Cardiac muscle cell (in vitro differentiated cells and primary cell): ENCODE measurements at regions not wholly inside any gene's neighbourhood (a gene's known extent, or its start where the extent isn't known, plus 50 kb on each side); places are given as distances from the start of the nearest gene placed in this dataset.

ENCODE experiments used
- DNase-seq, 2 donors: peaks; one replicate each; pipeline versions ENCODE4 v3.0.0 to v3.0.0-alpha.2; 2010 to 2017; ENCODE audit warnings: low read depth in 1 of 2, low spot score in 1 of 2
- H3K27ac ChIP-seq: fragments of 200-600 bp; sonication (generic); 2 replicates; pipeline ENCODE4 v1.5.1; 2016
- H3K27me3 ChIP-seq: fragments of 200-600 bp; sonication (generic); 2 replicates; pipeline ENCODE4 v1.6.0; 2016; ENCODE audit warnings: control low read depth
- H3K36me3 ChIP-seq: fragments of 200-600 bp; sonication (generic); 2 replicates; pipeline ENCODE4 v1.5.1; 2016; ENCODE audit warnings: control low read depth
- H3K4me1 ChIP-seq: fragments of 200-600 bp; sonication (generic); 2 replicates; pipeline ENCODE4 v1.8.1; 2017; ENCODE audit warnings: low read depth, mild to moderate bottlenecking, mixed run types
- H3K4me3 ChIP-seq: fragments of 200-600 bp; sonication (generic); 2 replicates; pipeline ENCODE4 v1.5.1; 2016; ENCODE audit warnings: mild to moderate bottlenecking
- H3K9me3 ChIP-seq: fragments of 200-600 bp; sonication (generic); 2 replicates; pipeline ENCODE4 v1.5.1; 2017; ENCODE audit warnings: low read depth, mild to moderate bottlenecking, control low read depth
- CTCF ChIP-seq: IDR thresholded peaks from 2 replicates; pipeline ENCODE4 v1.5.1; 2012; ENCODE audit warnings: low read depth, mild to moderate bottlenecking, low read length

- H3K27me3 ChIP-seq: no peaks in the 10 kb centered on the region
- H3K27ac ChIP-seq: no peak overlapping the region
- H3K4me1 ChIP-seq: no peaks in the 10 kb centered on the region
- no peaks in the 10 kb centered on the region for H3K36me3 ChIP-seq
- TF ChIP-seq CTCF: no peak
- H3K4me3 ChIP-seq: no peak overlapping the region
- DNase-seq: no peak
- no peaks in the 10 kb centered on the region for H3K9me3 ChIP-seq
Observed at GRCh38 chr10:128704716-128705115, 578.5 kb upstream of the MKI67 start.

- Histone ChIP-seq H3K36me3 (no peaks in the 10 kb centered on the region), H3K27me3 (no peaks in the 10 kb centered on the region), H3K9me3 (no peaks in the 10 kb centered on the region), H3K27ac (no peak overlapping the region), H3K4me3 (no peak overlapping the region), H3K4me1 (no peaks in the 10 kb centered on the region)
- no peak for DNase-seq
- TF ChIP-seq CTCF: no peak
Observed at GRCh38 chr10:128708182-128708581, 582.0 kb upstream of the MKI67 start.

- Histone ChIP-seq H3K27me3 (no peaks in the 10 kb centered on the region), H3K9me3 (no peaks in the 10 kb centered on the region), H3K36me3 (no peaks in the 10 kb centered on the region), H3K4me1 (no peaks in the 10 kb centered on the region), H3K4me3 (no peak overlapping the region), H3K27ac (no peak overlapping the region)
- DNase-seq: no peak
- TF ChIP-seq CTCF: no peak
Observed at GRCh38 chr10:128709686-128710085, 583.5 kb upstream of the MKI67 start.

- no peaks in the 10 kb centered on the region for H3K27me3 ChIP-seq
- H3K4me3 ChIP-seq: no peak overlapping the region
- no peak for TF ChIP-seq CTCF
- DNase-seq: no peak
- no peak overlapping the region for H3K27ac ChIP-seq
- H3K36me3 ChIP-seq: no peaks in the 10 kb centered on the region
- H3K4me1 ChIP-seq: no peaks in the 10 kb centered on the region
- no peaks in the 10 kb centered on the region for H3K9me3 ChIP-seq
Observed at GRCh38 chr10:128710098-128710797, 584.0 kb upstream of the MKI67 start.

- H3K9me3 ChIP-seq: no peaks in the 10 kb centered on the region
- no peak overlapping the region for H3K4me3 ChIP-seq
- TF ChIP-seq CTCF: no peak
Observed at GRCh38 chr10:128710798-128711183, 584.6 kb upstream of the MKI67 start.

More at GRCh38 chr10:128710798-128711183, 584.6 kb upstream of the MKI67 start:
- H3K36me3 ChIP-seq: no peaks in the 10 kb centered on the region
- no peak overlapping the region for H3K27ac ChIP-seq
- H3K27me3 ChIP-seq: no peaks in the 10 kb centered on the region
- H3K4me1 ChIP-seq: no peaks in the 10 kb centered on the region
- no peak for DNase-seq
